IMR-90 (cell line): ENCODE measurements at regions not wholly inside any gene's neighbourhood (a gene's known extent, or its start where the extent isn't known, plus 50 kb on each side); places are given as distances from the start of the nearest gene placed in this dataset.

Source experiments
- ATAC-seq: fragments of 200-7000 bp; cut with Tn5 transposase; 2 replicates; pipeline ENCODE4 v1.9.1; 2020; ENCODE audit warnings: low read depth, mild to moderate bottlenecking, moderate library complexity
- BruUV-seq: library from RNA; stranded (reverse); fragments of 400-500 nt; replicated peaks from 2 replicates; lab custom pipeline; 2021; lab: Mats Ljungman, UMichigan
- CTCF ChIA-PET: fragments of 300-600 bp; formaldehyde crosslinking; extraction: SDS; loops from one replicate; lab custom pipeline; 2021; ENCODE audit warnings: antibody characterized with exemption; lab: Yijun Ruan, JAX
- POLR2A ChIA-PET: fragments of 300-600 bp; sonication (Branson Sonifier 250); formaldehyde crosslinking; loops from one replicate; lab custom pipeline; 2022; ENCODE audit warnings: antibody characterized with exemption; ENCODE audit not compliant: unreplicated experiment; lab: Charles Lee
- DNase-seq: peaks from one replicate; pipeline ENCODE4 v3.0.0; 2013
- H2AFZ ChIP-seq: replicated peaks from 2 replicates; pipeline ENCODE3; 2013; ENCODE audit warnings: low read length, mild to moderate bottlenecking; ENCODE audit not compliant: poor library complexity
- H2AK5ac ChIP-seq: 2 replicates; pipeline ENCODE4 v1.6.1; 2013; ENCODE audit warnings: low read depth, low read length, inconsistent platforms
- H2AK9ac ChIP-seq: replicated peaks from 2 replicates; pipeline ENCODE3; 2013; ENCODE audit warnings: mild to moderate bottlenecking, low read depth, low read length, moderate library complexity; ENCODE audit not compliant: poor library complexity
- H2BK120ac ChIP-seq: 2 replicates; pipeline ENCODE4 v1.6.1; 2013; ENCODE audit warnings: low read depth, low read length, inconsistent platforms
- H2BK15ac ChIP-seq: 3 replicates; pipeline ENCODE4 v1.6.1; 2013; ENCODE audit warnings: low read depth, low read length, inconsistent platforms
- H2BK20ac ChIP-seq: 2 replicates; pipeline ENCODE4 v1.6.1; 2013; ENCODE audit warnings: low read depth, mild to moderate bottlenecking, inconsistent platforms, low read length, moderate library complexity
- H2BK5ac ChIP-seq: 2 replicates; pipeline ENCODE4 v1.6.1; 2013; ENCODE audit warnings: mild to moderate bottlenecking, low read depth, low read length, inconsistent platforms; ENCODE audit not compliant: poor library complexity, severe bottlenecking
- H3K14ac ChIP-seq: replicated peaks from 2 replicates; pipeline ENCODE4 v1.6.1; 2013; ENCODE audit warnings: low read depth, low read length, inconsistent platforms
- H3K18ac ChIP-seq: 2 replicates; pipeline ENCODE4 v1.6.1; 2013; ENCODE audit warnings: low read depth, low read length, control low read depth
- H3K23ac ChIP-seq: 2 replicates; pipeline ENCODE4 v1.6.1; 2013; ENCODE audit warnings: low read depth, low read length, inconsistent platforms
- H3K27ac ChIP-seq: 2 replicates; pipeline ENCODE4 v1.5.1; 2013; ENCODE audit warnings: mild to moderate bottlenecking, control low read depth, low read length; ENCODE audit not compliant: insufficient read depth
- H3K27me3 ChIP-seq: 2 replicates; pipeline ENCODE4 v1.6.1; 2013; ENCODE audit warnings: low read length; ENCODE audit not compliant: control insufficient read depth, insufficient read depth
- H3K36me3 ChIP-seq: 2 replicates; pipeline ENCODE4 v1.6.1; 2013; ENCODE audit warnings: low read length, mixed read lengths; ENCODE audit not compliant: control insufficient read depth, insufficient read depth
- H3K4ac ChIP-seq: 2 replicates; pipeline ENCODE4 v1.6.1; 2013; ENCODE audit warnings: low read depth, low read length, inconsistent platforms
- H3K4me1 ChIP-seq: 2 replicates; pipeline ENCODE4 v1.6.1; 2013; ENCODE audit warnings: low read length, mixed read lengths; ENCODE audit not compliant: control insufficient read depth, insufficient read depth
- H3K4me2 ChIP-seq: 2 replicates; pipeline ENCODE4 v1.6.1; 2013; ENCODE audit warnings: low read depth, mild to moderate bottlenecking, control low read depth, low read length, moderate library complexity
- H3K4me3 ChIP-seq: 2 replicates; pipeline ENCODE4 v1.5.1; 2013; ENCODE audit warnings: low read depth, mild to moderate bottlenecking, control low read depth, low read length, moderate library complexity; ENCODE audit not compliant: insufficient read depth
- H3K56ac ChIP-seq: 2 replicates; pipeline ENCODE4 v1.6.1; 2013; ENCODE audit warnings: low read length, inconsistent platforms; ENCODE audit not compliant: insufficient read depth; ENCODE audit errors: extremely low read depth
- H3K79me1 ChIP-seq, 2 experiments: 2 replicates each; pipeline ENCODE4 v1.6.1; 2013; ENCODE audit warnings: low read length in 2 of 2, inconsistent platforms in 1 of 2, low read depth in 1 of 2
- H3K9ac ChIP-seq: 2 replicates; pipeline ENCODE4 v1.6.1; 2013; ENCODE audit warnings: low read depth, low read length, control low read depth
- H3K9me1 ChIP-seq: 2 replicates; pipeline ENCODE4 v1.6.1; 2013; ENCODE audit warnings: low read length, inconsistent platforms; ENCODE audit not compliant: insufficient read depth
- H3K9me3 ChIP-seq: 2 replicates; pipeline ENCODE4 v1.6.1; 2013; ENCODE audit warnings: low read length; ENCODE audit not compliant: control insufficient read depth, insufficient read depth
- H4K20me1 ChIP-seq: 2 replicates; pipeline ENCODE4 v1.6.1; 2013; ENCODE audit warnings: low read length, inconsistent platforms; ENCODE audit not compliant: insufficient read depth
- H4K5ac ChIP-seq: 2 replicates; pipeline ENCODE4 v1.6.1; 2013; ENCODE audit warnings: mild to moderate bottlenecking, low read depth, low read length, control low read depth
- H4K8ac ChIP-seq, 2 experiments: 2 replicates each; pipeline ENCODE4 v1.6.1; 2013; ENCODE audit warnings: low read depth in 2 of 2, low read length in 2 of 2, control low read depth in 1 of 2, inconsistent platforms in 1 of 2
- H4K91ac ChIP-seq: 2 replicates; pipeline ENCODE4 v1.6.1; 2013; ENCODE audit warnings: low read depth, low read length, inconsistent platforms; ENCODE audit not compliant: insufficient read depth
- CTCF ChIP-seq: conservative IDR thresholded peaks from 2 replicates; pipeline ENCODE4 v1.5.1; 2012; ENCODE audit warnings: mild to moderate bottlenecking, low read depth, low read length, improper control_type of control experiment
- WGBS, 2 experiments: methylation state at CpG; one replicate each; pipeline versions ENCODE4 v1.1.5 to v1.1.7; 2013; ENCODE audit warnings: missing lambda C conversion rate in 2 of 2; ENCODE audit not compliant: insufficient read length in 1 of 2; ENCODE audit errors: extremely low coverage in 2 of 2; 5-methylcytosine and 5-hydroxymethylcytosine counted together
- dilution Hi-C: fragments of 300-500 bp; cut with HindIII; formaldehyde crosslinking; loops from one replicate; pipeline ENCODE4 v1.14.3; 2018; ENCODE audit warnings: low sequenced_read_pairs; ENCODE audit not compliant: unreplicated experiment
- in situ Hi-C: fragments of 300-500 bp; cut with MboI; formaldehyde crosslinking; loops from 3 replicates; pipeline ENCODE4 v1.14.3; 2019; ENCODE audit warnings: low sequenced_read_pairs, inconsistent platforms, mixed read lengths
- intact Hi-C: fragments of 100-400 bp; cut with micrococcal nuclease; formaldehyde crosslinking; loops from 2 replicates; pipeline ENCODE4 v1.10.0; 2022

DNA sequence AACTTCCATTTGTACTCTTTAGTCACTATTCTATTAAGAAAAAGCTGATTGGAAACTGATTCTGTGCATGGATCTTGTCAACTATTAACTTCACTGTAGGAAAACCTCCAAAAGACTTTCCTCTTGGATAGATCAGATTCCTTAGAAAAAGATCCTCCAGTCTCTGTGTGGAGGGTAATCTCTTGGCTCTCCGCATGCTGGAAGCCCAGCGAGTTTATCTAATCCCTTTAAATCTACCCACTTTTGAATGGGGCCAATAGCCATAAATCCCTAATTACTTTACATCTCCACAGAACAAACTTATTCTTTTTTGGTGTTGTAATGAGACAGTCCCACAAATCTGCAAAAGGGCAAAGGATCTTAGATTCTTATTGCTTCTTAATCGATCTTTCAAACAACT lies 1206.4 kb upstream of the ADGRL4 start:
- intact Hi-C loops = loop anchor here (5.0 kb wide), 1 partner anchor 956 kb away; no protein-coding TSS in a partner anchor

More for the DNA sequence above, 1206.4 kb upstream of the ADGRL4 start:
- Histone ChIP-seq H2BK15ac (no peak overlapping the region), H3K18ac (no peak overlapping the region), H2AK5ac (no peak overlapping the region), H4K20me1 (no peaks in the 10 kb centered on the region), H3K9me1 (no peaks in the 10 kb centered on the region), H2AFZ (no peak overlapping the region), H2BK20ac (no peak overlapping the region), H3K9me3 (no peaks in the 10 kb centered on the region), H3K4ac (no peak overlapping the region), H3K27me3 (no peaks in the 10 kb centered on the region), H3K4me2 (no peak overlapping the region), H3K14ac (no peak overlapping the region), H3K79me1 (no peaks in the 10 kb centered on the region), H4K5ac (no peak overlapping the region), H2BK5ac (no peak overlapping the region), H4K8ac (no peak overlapping the region), H3K4me1 (no peaks in the 10 kb centered on the region), H3K9ac (no peak overlapping the region), H3K56ac (no peak overlapping the region), H2BK120ac (no peak overlapping the region), H2AK9ac (no peak overlapping the region), H3K36me3 (no peaks in the 10 kb centered on the region), H3K4me3 (no peak overlapping the region), H3K23ac (no peak overlapping the region), H3K27ac (no peak overlapping the region), H4K91ac (no peak overlapping the region)
- BruUV-seq = no TSS peak
- POLR2A ChIA-PET = no interaction called here
- in situ Hi-C loops (no loop called here), dilution Hi-C loops (no loop called here)
- CTCF ChIA-PET = no interaction called here
- ATAC-seq (no peak), DNase-seq (no peak)
- no peak for TF ChIP-seq CTCF
- WGBS, 2 experiments = no CpG with 5 or more reads among the region's 3 CpGs
